Thyroid gland (tissue), 4 donors: ENCODE measurements at regions not wholly inside any gene's neighbourhood (a gene's known extent, or its start where the extent isn't known, plus 50 kb on each side); places are given as distances from the start of the nearest gene placed in this dataset.
"Not testable (repeated sequence)": the region's sequence is repeated elsewhere in the genome, so short reads cannot be mapped to it uniquely, and the experiment has no call there.

Source experiments
- CTCF ChIP-seq, 6 experiments: fragments of 200-600 bp in 3 of 6; fragments of 450-650 bp in 3 of 6; sonication (generic) in 3 of 6; IDR thresholded peaks; one replicate each; pipeline ENCODE4 v1.5.1; 2016 to 2019; ENCODE audit warnings: antibody characterized with exemption in 6 of 6, mild to moderate bottlenecking in 2 of 6, inconsistent platforms in 1 of 6, moderate library complexity in 1 of 6
- POLR2A ChIP-seq, 2 donors: fragments of 450-650 bp; IDR thresholded peaks; one replicate each; pipeline ENCODE4 v1.6.1; 2017; ENCODE audit warnings: antibody characterized with exemption in 2 of 2, mild to moderate bottlenecking in 2 of 2, moderate library complexity in 1 of 2

- not testable (repeated sequence) for TF ChIP-seq POLR2A, CTCF (IDR thresholded peaks at IDR 0.05)
These were observed 325.4 kb downstream of the SPATA31A1 start for GRCh38 chr9:39680694-39681401.
